Loucy (cell line): ENCODE measurements at regions not wholly inside any gene's neighbourhood (a gene's known extent, or its start where the extent isn't known, plus 50 kb on each side); places are given as distances from the start of the nearest gene placed in this dataset.

Experiments used
- H2AFZ ChIP-seq: fragments of 200-600 bp; sonication (generic); 2 replicates; pipeline ENCODE4 v1.6.0; 2016; ENCODE audit warnings: antibody characterized with exemption, mild to moderate bottlenecking, low read length, moderate library complexity
- H3F3A ChIP-seq: fragments of 200-600 bp; 2 replicates; pipeline ENCODE4 v1.6.0; 2016; ENCODE audit warnings: antibody characterized with exemption, low read depth, mild to moderate bottlenecking
- H3K27me3 ChIP-seq: fragments of 200-600 bp; sonication (generic); 2 replicates; pipeline ENCODE4 v1.6.1; 2014; ENCODE audit warnings: low read length, mild to moderate bottlenecking; ENCODE audit not compliant: insufficient read depth, poor library complexity, severe bottlenecking
- H3K36me3 ChIP-seq: fragments of 200-600 bp; sonication (generic); 2 replicates; pipeline ENCODE4 v1.6.1; 2016; ENCODE audit warnings: low read length; ENCODE audit not compliant: insufficient read depth
- H3K4me1 ChIP-seq: fragments of 200-600 bp; sonication (generic); 2 replicates; pipeline ENCODE4 v1.5.1; 2014; ENCODE audit warnings: low read length, mild to moderate bottlenecking; ENCODE audit not compliant: insufficient read depth, poor library complexity, severe bottlenecking
- H3K4me2 ChIP-seq: fragments of 200-600 bp; sonication (generic); 2 replicates; pipeline ENCODE4 v1.6.0; 2014; ENCODE audit warnings: antibody characterized with exemption, low read length, low read depth, mild to moderate bottlenecking; ENCODE audit not compliant: poor library complexity, severe bottlenecking
- H3K4me3 ChIP-seq: fragments of 200-600 bp; sonication (generic); 2 replicates; pipeline ENCODE4 v1.5.1; 2014; ENCODE audit warnings: low read length, mild to moderate bottlenecking, mixed read lengths; ENCODE audit not compliant: poor library complexity, severe bottlenecking
- H3K79me2 ChIP-seq: fragments of 200-600 bp; sonication (generic); 2 replicates; pipeline ENCODE4 v1.6.1; 2014; ENCODE audit warnings: low read length; ENCODE audit not compliant: insufficient read depth
- H3K9ac ChIP-seq: fragments of 200-600 bp; sonication (generic); 2 replicates; pipeline ENCODE4 v1.6.0; 2014; ENCODE audit warnings: mild to moderate bottlenecking, low read depth, low read length, moderate library complexity; ENCODE audit not compliant: poor library complexity, severe bottlenecking
- H3K9me2 ChIP-seq: fragments of 200-600 bp; sonication (generic); replicated peaks from 2 replicates; pipeline ENCODE4 v1.6.1; 2016; ENCODE audit warnings: low read depth, low read length, mixed read lengths
- H3K9me3 ChIP-seq: fragments of 200-600 bp; sonication (generic); 2 replicates; pipeline ENCODE4 v1.6.1; 2014; ENCODE audit warnings: mild to moderate bottlenecking, antibody characterized with exemption, low read length, low read depth; ENCODE audit not compliant: insufficient read depth
- H4K20me1 ChIP-seq: fragments of 200-600 bp; sonication (generic); 2 replicates; pipeline ENCODE4 v1.6.0; 2014; ENCODE audit warnings: antibody characterized with exemption, low read length, mild to moderate bottlenecking; ENCODE audit not compliant: insufficient read depth, poor library complexity, severe bottlenecking
- EZH2phosphoT487 ChIP-seq: fragments of 200-600 bp; IDR thresholded peaks from 2 replicates; pipeline ENCODE4 v1.6.1; 2018; ENCODE audit warnings: antibody characterized with exemption, mild to moderate bottlenecking, moderate library complexity, borderline replicate concordance
- TF ChIP-seq, protein P1 (sequence below): fragments of 200-600 bp; sonication (generic); conservative IDR thresholded peaks from 2 replicates; pipeline ENCODE4 v1.5.1; 2014; ENCODE audit warnings: mild to moderate bottlenecking, antibody characterized with exemption, low read length

GRCh38 chr9:16153221-16153620, 600.4 kb downstream of the CCDC171 start:
- Histone ChIP-seq H3K9me2 (no peaks in the 10 kb centered on the region), H3K4me2 (no peak overlapping the region), H3K9ac (no peak overlapping the region), H3K27me3 (no peaks in the 10 kb centered on the region), H4K20me1 (no peaks in the 10 kb centered on the region), H3K79me2 (no peaks in the 10 kb centered on the region), H2AFZ (no peak overlapping the region), H3K4me3 (no peak overlapping the region), H3K9me3 (no peaks in the 10 kb centered on the region), H3K36me3 (no peaks in the 10 kb centered on the region), H3K4me1 (peaks cover 18% of the 10 kb centered on the region), H3F3A (no peaks in the 10 kb centered on the region)
- no peak for TF ChIP-seq EZH2phosphoT487
- TF ChIP-seq, protein P1, sequence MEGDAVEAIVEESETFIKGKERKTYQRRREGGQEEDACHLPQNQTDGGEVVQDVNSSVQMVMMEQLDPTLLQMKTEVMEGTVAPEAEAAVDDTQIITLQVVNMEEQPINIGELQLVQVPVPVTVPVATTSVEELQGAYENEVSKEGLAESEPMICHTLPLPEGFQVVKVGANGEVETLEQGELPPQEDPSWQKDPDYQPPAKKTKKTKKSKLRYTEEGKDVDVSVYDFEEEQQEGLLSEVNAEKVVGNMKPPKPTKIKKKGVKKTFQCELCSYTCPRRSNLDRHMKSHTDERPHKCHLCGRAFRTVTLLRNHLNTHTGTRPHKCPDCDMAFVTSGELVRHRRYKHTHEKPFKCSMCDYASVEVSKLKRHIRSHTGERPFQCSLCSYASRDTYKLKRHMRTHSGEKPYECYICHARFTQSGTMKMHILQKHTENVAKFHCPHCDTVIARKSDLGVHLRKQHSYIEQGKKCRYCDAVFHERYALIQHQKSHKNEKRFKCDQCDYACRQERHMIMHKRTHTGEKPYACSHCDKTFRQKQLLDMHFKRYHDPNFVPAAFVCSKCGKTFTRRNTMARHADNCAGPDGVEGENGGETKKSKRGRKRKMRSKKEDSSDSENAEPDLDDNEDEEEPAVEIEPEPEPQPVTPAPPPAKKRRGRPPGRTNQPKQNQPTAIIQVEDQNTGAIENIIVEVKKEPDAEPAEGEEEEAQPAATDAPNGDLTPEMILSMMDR: no peak

DNA sequence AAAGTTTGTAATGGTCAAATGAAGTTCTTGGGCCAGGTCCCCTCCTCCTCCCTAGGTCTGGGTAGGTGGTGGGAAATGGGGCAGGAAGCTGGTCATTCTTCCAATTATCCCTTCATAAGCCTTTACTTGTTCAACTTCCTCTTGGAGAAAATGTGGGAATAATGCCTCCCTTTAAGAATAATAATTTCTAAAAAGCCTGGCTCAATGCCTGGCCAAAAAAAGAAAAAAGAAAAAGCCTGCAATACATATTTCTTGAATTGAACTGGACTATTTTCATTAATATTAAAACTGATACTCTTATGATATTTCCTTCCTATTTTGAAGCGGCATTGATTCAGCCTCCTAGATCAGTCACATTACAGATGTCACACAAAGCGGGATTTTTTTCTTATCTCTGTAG, 600.9 kb downstream of the CCDC171 start:
- H4K20me1 ChIP-seq: no peaks in the 10 kb centered on the region
- H3K9me2 ChIP-seq: no peaks in the 10 kb centered on the region
- H3K4me3 ChIP-seq: no peak overlapping the region
- TF ChIP-seq, protein P1: no peak
- no peak for TF ChIP-seq EZH2phosphoT487
- H3K79me2 ChIP-seq: no peaks in the 10 kb centered on the region
- peaks cover 18% of the 10 kb centered on the region for H3K4me1 ChIP-seq
- no peak overlapping the region for H3K4me2 ChIP-seq
- no peaks in the 10 kb centered on the region for H3K9me3 ChIP-seq
- H3K9ac ChIP-seq: no peak overlapping the region
- H3K36me3 ChIP-seq: no peaks in the 10 kb centered on the region
- no peak overlapping the region for H2AFZ ChIP-seq
- H3K27me3 ChIP-seq: no peaks in the 10 kb centered on the region
- no peaks in the 10 kb centered on the region for H3F3A ChIP-seq

DNA sequence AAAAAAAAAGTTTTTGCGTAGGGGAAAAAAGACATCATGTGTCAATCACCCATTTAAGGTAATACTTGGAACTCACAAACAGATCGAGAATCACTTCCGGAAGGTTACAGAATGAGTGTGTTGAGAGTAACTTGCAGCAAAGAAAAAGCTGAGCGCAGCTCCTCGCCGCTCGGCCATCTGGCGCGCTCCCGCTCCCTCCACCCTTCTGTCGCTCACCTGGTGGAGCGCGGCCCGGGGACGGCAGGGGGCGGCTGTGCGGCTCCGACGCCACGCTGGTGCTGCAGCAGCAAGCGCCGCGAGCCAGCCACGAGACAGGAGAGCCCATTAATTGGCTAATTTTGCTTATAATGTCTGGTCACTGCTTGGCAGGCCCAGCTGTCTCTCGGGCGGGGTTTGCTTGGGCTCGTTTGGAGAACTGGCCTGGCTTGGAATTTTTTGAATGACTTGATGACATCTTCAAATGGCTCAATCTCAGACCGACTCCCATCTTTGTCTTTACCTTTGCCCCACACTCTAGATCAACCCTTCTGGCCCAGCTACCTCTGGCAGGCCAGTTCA, 601.8 kb downstream of the CCDC171 start:
- no peaks in the 10 kb centered on the region for H3K27me3 ChIP-seq
- peak overlapping the region; percentile 77 for H2AFZ ChIP-seq
- no peaks in the 10 kb centered on the region for H4K20me1 ChIP-seq
- H3K9me2 ChIP-seq: no peaks in the 10 kb centered on the region
- no peaks in the 10 kb centered on the region for H3F3A ChIP-seq
- no peaks in the 10 kb centered on the region for H3K9me3 ChIP-seq
- peaks cover 18% of the 10 kb centered on the region for H3K4me1 ChIP-seq
- H3K9ac ChIP-seq: no peak overlapping the region
- H3K79me2 ChIP-seq: no peaks in the 10 kb centered on the region
- peak overlapping the region; percentile 34 for H3K4me3 ChIP-seq
- H3K36me3 ChIP-seq: no peaks in the 10 kb centered on the region
- H3K4me2 ChIP-seq: peak overlapping the region; percentile 59
- TF ChIP-seq, protein P1: peak; percentile 51
- no peak for TF ChIP-seq EZH2phosphoT487
